ENCODE measurements at regions not wholly inside any gene's neighbourhood (a gene's known extent, or its start where the extent isn't known, plus 50 kb on each side); places are given as distances from the start of the nearest gene placed in this dataset.

DNA sequence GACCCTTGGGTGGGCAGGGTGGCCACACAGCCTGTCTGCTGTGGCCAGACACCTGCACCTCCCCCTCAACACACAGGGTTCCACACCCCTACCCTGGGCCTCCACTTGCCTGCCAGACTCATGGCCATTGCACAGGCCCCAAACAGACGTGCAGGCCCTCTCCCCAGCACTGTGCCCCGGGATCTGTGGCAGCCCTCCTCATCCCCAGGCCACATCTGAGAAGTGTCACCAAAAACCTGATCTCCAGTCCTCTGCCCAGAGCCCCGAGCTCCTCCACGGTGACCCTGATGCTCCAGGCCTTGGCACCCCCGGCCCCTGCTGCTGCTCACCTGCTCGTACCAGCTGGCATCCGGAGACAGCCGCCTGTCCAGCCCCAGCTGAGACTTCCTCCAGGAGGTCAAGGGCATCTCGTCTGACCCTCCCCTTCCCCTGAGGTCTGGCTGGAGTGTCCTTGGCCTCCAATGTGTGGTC, 160.1 kb downstream of the DLL1 start:
- Histone ChIP-seq H3K36me3 (ENCODE audit: control insufficient read depth, insufficient read depth, low read length) (no peaks in the 10 kb centered on the region), H3K27ac (ENCODE audit: low read length) (no peak overlapping the region), H3K27me3 (ENCODE audit: control insufficient read depth, insufficient read depth, low read length) (no peaks in the 10 kb centered on the region), H3K4me3 (ENCODE audit: low read length) (no peak overlapping the region), H3K4me1 (ENCODE audit: control insufficient read depth, insufficient read depth, low read length) (peaks cover 11% of the 10 kb centered on the region), H3K9me3 (ENCODE audit: control insufficient read depth, insufficient read depth, low read length) (no peaks in the 10 kb centered on the region)
- intact Hi-C loops (cut with micrococcal nuclease): no loop called here
- H3K27ac Mint-ChIP-seq: no peak overlapping the region
- TF ChIP-seq, protein P1, sequence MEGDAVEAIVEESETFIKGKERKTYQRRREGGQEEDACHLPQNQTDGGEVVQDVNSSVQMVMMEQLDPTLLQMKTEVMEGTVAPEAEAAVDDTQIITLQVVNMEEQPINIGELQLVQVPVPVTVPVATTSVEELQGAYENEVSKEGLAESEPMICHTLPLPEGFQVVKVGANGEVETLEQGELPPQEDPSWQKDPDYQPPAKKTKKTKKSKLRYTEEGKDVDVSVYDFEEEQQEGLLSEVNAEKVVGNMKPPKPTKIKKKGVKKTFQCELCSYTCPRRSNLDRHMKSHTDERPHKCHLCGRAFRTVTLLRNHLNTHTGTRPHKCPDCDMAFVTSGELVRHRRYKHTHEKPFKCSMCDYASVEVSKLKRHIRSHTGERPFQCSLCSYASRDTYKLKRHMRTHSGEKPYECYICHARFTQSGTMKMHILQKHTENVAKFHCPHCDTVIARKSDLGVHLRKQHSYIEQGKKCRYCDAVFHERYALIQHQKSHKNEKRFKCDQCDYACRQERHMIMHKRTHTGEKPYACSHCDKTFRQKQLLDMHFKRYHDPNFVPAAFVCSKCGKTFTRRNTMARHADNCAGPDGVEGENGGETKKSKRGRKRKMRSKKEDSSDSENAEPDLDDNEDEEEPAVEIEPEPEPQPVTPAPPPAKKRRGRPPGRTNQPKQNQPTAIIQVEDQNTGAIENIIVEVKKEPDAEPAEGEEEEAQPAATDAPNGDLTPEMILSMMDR (IDR thresholded peaks at IDR 0.05): no peak
- 77% methylated on average over 9 of the region's 9 CpGs for WGBS (ENCODE audit: insufficient coverage)
- no peaks in the 10 kb centered on the region for H3K9me3 Mint-ChIP-seq
- ATAC-seq (no peak), DNase-seq (no peak)
- H3K36me3 Mint-ChIP-seq: no peaks in the 10 kb centered on the region
- H3K4me1 Mint-ChIP-seq: peaks cover 0 to 15% of the 10 kb centered on the region in 2 donors
- H3K4me3 Mint-ChIP-seq: no peak overlapping the region
- peaks cover 0 to 3% of the 10 kb centered on the region in 2 donors for H3K27me3 Mint-ChIP-seq (ENCODE audit: low read depth in 2 of 2)

DNA sequence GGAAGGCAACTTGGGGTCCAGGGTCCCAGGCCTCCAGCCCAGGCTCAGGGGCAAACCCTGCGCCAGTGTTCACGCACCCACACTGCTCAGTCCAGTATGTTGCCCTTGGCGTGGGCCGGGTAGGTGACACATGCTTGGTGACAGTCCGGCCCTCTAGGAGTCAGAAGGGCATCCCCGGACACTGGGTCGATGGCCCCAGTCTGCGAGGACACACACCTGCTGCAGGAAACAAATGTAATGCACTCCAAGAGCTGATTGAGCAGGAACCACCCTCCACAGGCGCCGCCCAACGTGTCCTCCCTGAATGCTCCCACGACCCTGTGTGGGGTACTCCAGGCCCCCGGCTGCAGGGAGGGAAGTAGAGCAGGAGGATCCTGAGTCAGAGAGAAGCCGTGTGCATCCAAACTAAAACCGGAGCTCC, 160.7 kb downstream of the DLL1 start:
- intact Hi-C loops (cut with micrococcal nuclease): no loop called here
- Histone ChIP-seq H3K4me3 (ENCODE audit: low read length) (no peak overlapping the region), H3K27me3 (ENCODE audit: control insufficient read depth, insufficient read depth, low read length) (no peaks in the 10 kb centered on the region), H3K9me3 (ENCODE audit: control insufficient read depth, insufficient read depth, low read length) (no peaks in the 10 kb centered on the region), H3K27ac (ENCODE audit: low read length) (no peak overlapping the region), H3K4me1 (ENCODE audit: control insufficient read depth, insufficient read depth, low read length) (peaks cover 6% of the 10 kb centered on the region), H3K36me3 (ENCODE audit: control insufficient read depth, insufficient read depth, low read length) (no peaks in the 10 kb centered on the region)
- H3K27me3 Mint-ChIP-seq (ENCODE audit: low read depth in 2 of 2): peaks cover 0 to 3% of the 10 kb centered on the region in 2 donors
- H3K27ac Mint-ChIP-seq: no peak overlapping the region
- no peak overlapping the region for H3K4me3 Mint-ChIP-seq
- TF ChIP-seq, protein P1 (IDR thresholded peaks at IDR 0.05): no peak
- DNase-seq (no peak), ATAC-seq (no peak)
- no peaks in the 10 kb centered on the region for H3K9me3 Mint-ChIP-seq
- WGBS (ENCODE audit: insufficient coverage): 92% methylated on average over 15 of the region's 15 CpGs
- no peaks in the 10 kb centered on the region for H3K36me3 Mint-ChIP-seq
- H3K4me1 Mint-ChIP-seq: peaks cover 0 to 9% of the 10 kb centered on the region in 2 donors

DNA sequence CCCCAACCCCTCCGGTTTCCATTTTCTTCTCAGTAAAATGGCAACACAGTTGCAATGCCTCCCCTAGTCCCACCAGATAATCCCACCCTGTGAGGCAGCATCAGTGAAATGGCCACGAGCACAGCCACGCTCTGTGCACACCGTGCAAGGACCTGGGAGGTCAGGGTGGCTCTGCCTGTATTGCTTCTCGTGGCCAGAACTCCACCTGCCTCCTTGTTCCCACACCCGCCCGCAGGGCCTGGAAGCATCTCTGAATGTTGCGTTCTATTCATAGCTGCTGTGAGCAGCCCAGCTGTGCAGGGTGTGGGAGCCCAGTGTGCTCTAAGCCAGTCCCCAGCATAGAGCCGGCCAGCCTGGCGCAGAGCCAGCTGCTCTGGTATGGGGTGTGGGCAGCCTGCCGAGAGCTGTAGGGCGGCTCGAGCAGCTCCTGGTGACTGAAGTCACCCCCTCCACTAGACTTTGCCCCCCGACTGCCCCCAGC, 161.1 kb downstream of the DLL1 start:
- H3K4me3 ChIP-seq (ENCODE audit: low read length): no peak overlapping the region
- H3K27ac Mint-ChIP-seq: no peak overlapping the region
- no peak for ATAC-seq
- no peaks in the 10 kb centered on the region for H3K36me3 ChIP-seq (ENCODE audit: control insufficient read depth, insufficient read depth, low read length)
- no peak overlapping the region for H3K27ac ChIP-seq (ENCODE audit: low read length)
- no peak for DNase-seq
- no peaks in the 10 kb centered on the region for H3K9me3 ChIP-seq (ENCODE audit: control insufficient read depth, insufficient read depth, low read length)
- TF ChIP-seq, protein P1 (IDR thresholded peaks at IDR 0.05): no peak
- H3K4me1 ChIP-seq (ENCODE audit: control insufficient read depth, insufficient read depth, low read length): peaks cover under 1% of the 10 kb centered on the region
- H3K4me3 Mint-ChIP-seq: no peak overlapping the region
- H3K27me3 ChIP-seq (ENCODE audit: control insufficient read depth, insufficient read depth, low read length): no peaks in the 10 kb centered on the region
- peaks cover 0 to 6% of the 10 kb centered on the region in 2 donors for H3K4me1 Mint-ChIP-seq
- no peaks in the 10 kb centered on the region for H3K9me3 Mint-ChIP-seq
- intact Hi-C loops (cut with micrococcal nuclease): no loop called here
- WGBS (ENCODE audit: insufficient coverage): 64% methylated on average over 14 of the region's 14 CpGs
- peaks cover 0 to 3% of the 10 kb centered on the region in 2 donors for H3K27me3 Mint-ChIP-seq (ENCODE audit: low read depth in 2 of 2)
- no peaks in the 10 kb centered on the region for H3K36me3 Mint-ChIP-seq

Data from natural killer cell (primary cell).